Endothelial cell of umbilical vein (primary cell): ENCODE measurements at regions not wholly inside any gene's neighbourhood (a gene's known extent, or its start where the extent isn't known, plus 50 kb on each side); places are given as distances from the start of the nearest gene placed in this dataset.

ENCODE experiments used
- GATA2 ChIP-seq: IDR thresholded peaks from 2 replicates; pipeline ENCODE4 v1.7.0; 2011; ENCODE audit warnings: low read depth, mild to moderate bottlenecking, moderate library complexity, mixed read lengths, low read length; ENCODE audit not compliant: insufficient read length, insufficient read depth
- POLR2A ChIP-seq: IDR thresholded peaks from 2 replicates; pipeline ENCODE4 v1.6.1; 2012; ENCODE audit warnings: low read depth, mild to moderate bottlenecking, control low read depth, low read length
- POLR2AphosphoS5 ChIP-seq: IDR thresholded peaks from 2 replicates; pipeline ENCODE4 v1.6.1; 2012; ENCODE audit warnings: low read depth, mild to moderate bottlenecking, control low read depth, low read length, moderate library complexity; ENCODE audit not compliant: insufficient read depth
- TF ChIP-seq, protein P1 (sequence below), 2 donors: IDR thresholded peaks; 1 replicate in 1 of 2; 2 replicates in 1 of 2; pipeline ENCODE4 v1.5.1; 2011; ENCODE audit warnings: low read length in 2 of 2, mild to moderate bottlenecking in 2 of 2, moderate library complexity in 2 of 2, control low read depth in 1 of 2, inconsistent platforms in 1 of 2, low read depth in 1 of 2; ENCODE audit not compliant: insufficient read depth in 1 of 2; ENCODE audit errors: extremely low read depth in 1 of 2

DNA sequence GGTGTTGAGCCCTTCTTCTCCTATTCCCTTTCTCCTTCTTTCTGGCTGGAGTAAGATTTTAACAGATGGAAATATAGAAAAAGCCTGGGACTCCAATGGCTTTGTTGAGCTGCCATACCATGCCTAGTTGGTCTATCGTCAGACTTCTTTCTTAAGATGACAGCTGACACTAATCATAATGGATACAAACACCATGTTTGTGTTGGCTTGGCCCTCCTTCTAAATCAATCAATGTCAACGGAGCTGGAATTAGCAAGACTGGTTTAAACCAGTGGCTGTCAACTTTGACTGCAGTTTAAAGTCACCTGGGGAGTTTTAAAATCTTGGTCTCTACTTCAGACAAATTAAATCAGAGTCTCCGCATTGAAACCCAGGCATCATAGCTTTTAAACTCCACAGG, 264.5 kb upstream of the PRR16 start:
- TF ChIP-seq, protein P1, sequence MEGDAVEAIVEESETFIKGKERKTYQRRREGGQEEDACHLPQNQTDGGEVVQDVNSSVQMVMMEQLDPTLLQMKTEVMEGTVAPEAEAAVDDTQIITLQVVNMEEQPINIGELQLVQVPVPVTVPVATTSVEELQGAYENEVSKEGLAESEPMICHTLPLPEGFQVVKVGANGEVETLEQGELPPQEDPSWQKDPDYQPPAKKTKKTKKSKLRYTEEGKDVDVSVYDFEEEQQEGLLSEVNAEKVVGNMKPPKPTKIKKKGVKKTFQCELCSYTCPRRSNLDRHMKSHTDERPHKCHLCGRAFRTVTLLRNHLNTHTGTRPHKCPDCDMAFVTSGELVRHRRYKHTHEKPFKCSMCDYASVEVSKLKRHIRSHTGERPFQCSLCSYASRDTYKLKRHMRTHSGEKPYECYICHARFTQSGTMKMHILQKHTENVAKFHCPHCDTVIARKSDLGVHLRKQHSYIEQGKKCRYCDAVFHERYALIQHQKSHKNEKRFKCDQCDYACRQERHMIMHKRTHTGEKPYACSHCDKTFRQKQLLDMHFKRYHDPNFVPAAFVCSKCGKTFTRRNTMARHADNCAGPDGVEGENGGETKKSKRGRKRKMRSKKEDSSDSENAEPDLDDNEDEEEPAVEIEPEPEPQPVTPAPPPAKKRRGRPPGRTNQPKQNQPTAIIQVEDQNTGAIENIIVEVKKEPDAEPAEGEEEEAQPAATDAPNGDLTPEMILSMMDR (IDR thresholded peaks at IDR 0.05; ENCODE audit: extremely low read depth in 1 of 2, insufficient read depth in 1 of 2, low read depth in 1 of 2, low read length in 2 of 2): no peak
- TF ChIP-seq GATA2 (no peak), POLR2A (no peak), POLR2AphosphoS5 (no peak)
